ENCODE measurements at regions not wholly inside any gene's neighbourhood (a gene's known extent, or its start where the extent isn't known, plus 50 kb on each side); places are given as distances from the start of the nearest gene placed in this dataset.

- ATAC-seq = no peak
- H3K4me3 ChIP-seq = no peak overlapping the region
- H3K27me3 ChIP-seq = no peaks in the 10 kb centered on the region
- WGBS, 2 donors (ENCODE audit: low coverage in 1 of 2) = 80 to 82% methylated on average over 2 to 3 of the region's 3 CpGs
- TF ChIP-seq POLR2A (IDR thresholded peaks at IDR 0.05) = no peak
- no peak for TF ChIP-seq EP300 (IDR thresholded peaks at IDR 0.05)
- no peak for TF ChIP-seq POLR2AphosphoS5 (IDR thresholded peaks at IDR 0.05)
- TF ChIP-seq CTCF (IDR thresholded peaks at IDR 0.05) = no peak
- no peak overlapping the region for H3K27ac ChIP-seq
- no peaks in the 10 kb centered on the region for H3K4me1 ChIP-seq
- no peaks in the 10 kb centered on the region for H3K9me3 ChIP-seq
- H3K36me3 ChIP-seq = no peaks in the 10 kb centered on the region
Measured at GRCh38 chr18:28412521-28412920, 235.6 kb upstream of the CDH2 start.

- Histone ChIP-seq H3K4me1 (no peaks in the 10 kb centered on the region), H3K9me3 (no peaks in the 10 kb centered on the region), H3K36me3 (no peaks in the 10 kb centered on the region), H3K27ac (no peak overlapping the region), H3K4me3 (no peak overlapping the region), H3K27me3 (no peaks in the 10 kb centered on the region)
- ATAC-seq = no peak
- TF ChIP-seq EP300 (IDR thresholded peaks at IDR 0.05) = no peak
- TF ChIP-seq POLR2A (IDR thresholded peaks at IDR 0.05) = no peak
- TF ChIP-seq CTCF (IDR thresholded peaks at IDR 0.05) = no peak
- no peak for TF ChIP-seq POLR2AphosphoS5 (IDR thresholded peaks at IDR 0.05)
- 22% methylated on average over 2 of the region's 2 CpGs; no CpG with 5 or more reads in 1 of the 2 donors for WGBS, 2 donors (ENCODE audit: low coverage in 1 of 2)
Measured at GRCh38 chr18:28411806-28412205, 234.9 kb upstream of the CDH2 start.

- 86 to 88% methylated on average over 1 of the region's 1 CpG for WGBS, 2 donors (ENCODE audit: low coverage in 1 of 2)
- no peak for ATAC-seq
- no peak for TF ChIP-seq POLR2AphosphoS5 (IDR thresholded peaks at IDR 0.05)
- TF ChIP-seq CTCF (IDR thresholded peaks at IDR 0.05) = no peak
- no peak for TF ChIP-seq EP300 (IDR thresholded peaks at IDR 0.05)
- TF ChIP-seq POLR2A (IDR thresholded peaks at IDR 0.05) = no peak
- Histone ChIP-seq H3K4me1 (no peaks in the 10 kb centered on the region), H3K27me3 (no peaks in the 10 kb centered on the region), H3K36me3 (no peaks in the 10 kb centered on the region), H3K4me3 (no peak overlapping the region), H3K9me3 (no peaks in the 10 kb centered on the region), H3K27ac (no peak overlapping the region)
Measured at GRCh38 chr18:28409811-28410210, 232.9 kb upstream of the CDH2 start.

GRCh38 chr18:28408528-28408927 is 231.6 kb upstream of the CDH2 start:
- no peak for TF ChIP-seq POLR2AphosphoS5 (IDR thresholded peaks at IDR 0.05)
- TF ChIP-seq POLR2A (IDR thresholded peaks at IDR 0.05) = no peak
- TF ChIP-seq CTCF (IDR thresholded peaks at IDR 0.05) = no peak
- no peak for TF ChIP-seq EP300 (IDR thresholded peaks at IDR 0.05)
- H3K4me1 ChIP-seq = no peaks in the 10 kb centered on the region
- WGBS, 2 donors (ENCODE audit: low coverage in 1 of 2) = 49 to 69% methylated on average over 2 of the region's 2 CpGs
- no peaks in the 10 kb centered on the region for H3K9me3 ChIP-seq
- H3K4me3 ChIP-seq = no peak overlapping the region
- no peaks in the 10 kb centered on the region for H3K27me3 ChIP-seq
- H3K36me3 ChIP-seq = no peaks in the 10 kb centered on the region
- no peak for ATAC-seq
- H3K27ac ChIP-seq = no peak overlapping the region

GRCh38 chr18:28407681-28408080 is 230.8 kb upstream of the CDH2 start:
- H3K9me3 ChIP-seq = no peaks in the 10 kb centered on the region
- TF ChIP-seq POLR2AphosphoS5 (IDR thresholded peaks at IDR 0.05) (no peak), CTCF (IDR thresholded peaks at IDR 0.05) (no peak), EP300 (IDR thresholded peaks at IDR 0.05) (no peak), POLR2A (IDR thresholded peaks at IDR 0.05) (no peak)
- no peak overlapping the region for H3K4me3 ChIP-seq
- 43 to 75% methylated on average over 1 of the region's 1 CpG for WGBS, 2 donors (ENCODE audit: low coverage in 1 of 2)
- no peak for ATAC-seq
- H3K36me3 ChIP-seq = no peaks in the 10 kb centered on the region
- H3K27me3 ChIP-seq = no peaks in the 10 kb centered on the region
- H3K27ac ChIP-seq = no peak overlapping the region
- no peaks in the 10 kb centered on the region for H3K4me1 ChIP-seq
